22Rv1 (cell line): ENCODE measurements at regions not wholly inside any gene's neighbourhood (a gene's known extent, or its start where the extent isn't known, plus 50 kb on each side); places are given as distances from the start of the nearest gene placed in this dataset.
"Not testable (repeated sequence)": the region's sequence is repeated elsewhere in the genome, so short reads cannot be mapped to it uniquely, and the experiment has no call there.

Source experiments
- H3K27ac ChIP-seq: fragments of 450-650 bp; 2 replicates; pipeline ENCODE4 v1.5.1; 2017
- ZFX ChIP-seq: fragments of 450-650 bp; IDR thresholded peaks from 2 replicates; pipeline ENCODE4 v1.6.1; 2017; ENCODE audit warnings: antibody characterized with exemption, borderline replicate concordance
- TF ChIP-seq, protein P1 (sequence below): fragments of 450-650 bp; IDR thresholded peaks from 2 replicates; pipeline ENCODE4 v1.5.1; 2017; ENCODE audit warnings: mild to moderate bottlenecking

DNA sequence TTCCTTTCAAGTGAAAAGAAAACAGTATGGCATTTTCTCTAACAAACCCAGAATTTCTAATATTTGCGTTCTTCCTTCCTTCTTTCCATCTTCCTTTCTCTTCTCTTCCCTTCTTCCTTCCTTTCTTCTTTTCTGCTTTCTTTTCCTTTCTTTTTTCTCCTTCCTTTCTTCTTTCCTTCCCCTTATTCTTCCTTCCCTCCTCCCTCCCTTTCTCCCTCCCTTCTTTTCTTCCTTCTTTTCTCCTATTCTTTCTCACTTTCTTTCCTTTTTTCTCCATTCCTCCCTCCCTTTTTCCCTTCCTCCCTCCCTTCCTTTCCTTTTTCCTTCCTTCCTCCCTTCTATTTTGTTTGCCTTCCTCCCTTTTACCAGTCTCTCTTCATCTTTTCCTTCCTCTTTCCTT is 194.8 kb downstream of the SHCBP1 start:
- no peak overlapping the region for H3K27ac ChIP-seq
- no peak for TF ChIP-seq ZFX
- TF ChIP-seq, protein P1, sequence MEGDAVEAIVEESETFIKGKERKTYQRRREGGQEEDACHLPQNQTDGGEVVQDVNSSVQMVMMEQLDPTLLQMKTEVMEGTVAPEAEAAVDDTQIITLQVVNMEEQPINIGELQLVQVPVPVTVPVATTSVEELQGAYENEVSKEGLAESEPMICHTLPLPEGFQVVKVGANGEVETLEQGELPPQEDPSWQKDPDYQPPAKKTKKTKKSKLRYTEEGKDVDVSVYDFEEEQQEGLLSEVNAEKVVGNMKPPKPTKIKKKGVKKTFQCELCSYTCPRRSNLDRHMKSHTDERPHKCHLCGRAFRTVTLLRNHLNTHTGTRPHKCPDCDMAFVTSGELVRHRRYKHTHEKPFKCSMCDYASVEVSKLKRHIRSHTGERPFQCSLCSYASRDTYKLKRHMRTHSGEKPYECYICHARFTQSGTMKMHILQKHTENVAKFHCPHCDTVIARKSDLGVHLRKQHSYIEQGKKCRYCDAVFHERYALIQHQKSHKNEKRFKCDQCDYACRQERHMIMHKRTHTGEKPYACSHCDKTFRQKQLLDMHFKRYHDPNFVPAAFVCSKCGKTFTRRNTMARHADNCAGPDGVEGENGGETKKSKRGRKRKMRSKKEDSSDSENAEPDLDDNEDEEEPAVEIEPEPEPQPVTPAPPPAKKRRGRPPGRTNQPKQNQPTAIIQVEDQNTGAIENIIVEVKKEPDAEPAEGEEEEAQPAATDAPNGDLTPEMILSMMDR = no peak

DNA sequence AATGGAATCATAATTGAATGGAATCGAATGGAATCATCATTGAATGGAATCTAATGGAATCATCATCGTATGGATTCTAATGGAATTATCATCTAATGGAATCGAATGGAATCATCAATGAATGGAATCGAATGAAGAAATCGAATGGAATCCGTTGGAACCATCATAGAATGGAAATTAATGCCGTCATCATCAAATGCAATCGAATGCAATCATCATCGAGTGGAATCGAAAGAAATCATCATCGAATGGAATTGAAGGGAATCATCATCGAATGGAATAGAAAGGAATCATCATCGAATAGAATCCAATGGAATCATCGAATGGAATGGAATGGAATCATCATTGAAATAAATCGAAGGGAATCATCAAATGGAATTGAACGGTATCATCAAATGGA is 217.2 kb downstream of the SHCBP1 start:
- H3K27ac ChIP-seq = no peak overlapping the region
- TF ChIP-seq, protein P1 = no peak
- TF ChIP-seq ZFX = no peak

DNA sequence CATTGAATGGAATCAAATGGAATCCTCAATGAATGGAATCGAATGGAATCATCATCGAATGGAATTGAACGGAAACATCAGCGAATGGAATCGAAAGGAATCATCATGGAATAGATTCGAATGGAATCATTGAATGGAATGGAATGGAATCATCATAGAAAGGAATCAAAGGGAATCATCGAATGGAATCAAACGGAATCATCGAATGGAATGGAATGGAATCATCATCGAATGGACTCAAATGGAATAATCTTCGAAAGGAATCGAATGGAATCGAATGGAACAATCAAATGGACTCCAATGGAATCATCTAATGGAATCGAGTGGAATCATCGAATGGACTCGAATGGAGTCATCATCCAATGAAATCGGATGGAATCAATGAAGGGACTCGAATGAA is 222.6 kb downstream of the SHCBP1 start:
- H3K27ac ChIP-seq = not testable (repeated sequence)

DNA sequence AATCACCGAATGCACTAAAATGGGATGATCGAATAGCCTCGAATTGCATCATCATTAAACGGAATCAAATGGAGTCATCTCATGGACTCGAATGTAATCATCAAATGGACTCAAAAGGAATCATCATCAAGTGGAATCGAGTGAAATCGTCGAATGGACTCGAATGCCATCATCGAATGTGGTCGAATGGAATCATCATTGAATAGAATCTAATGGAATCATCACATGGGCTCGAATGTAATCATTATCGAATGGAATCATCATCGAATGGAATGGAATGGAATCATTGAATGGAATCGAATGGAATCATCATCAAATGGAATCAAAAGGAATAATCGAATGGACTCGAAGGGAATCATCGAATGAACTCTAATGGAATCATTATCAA is 224.3 kb downstream of the SHCBP1 start:
- not testable (repeated sequence) for H3K27ac ChIP-seq

DNA sequence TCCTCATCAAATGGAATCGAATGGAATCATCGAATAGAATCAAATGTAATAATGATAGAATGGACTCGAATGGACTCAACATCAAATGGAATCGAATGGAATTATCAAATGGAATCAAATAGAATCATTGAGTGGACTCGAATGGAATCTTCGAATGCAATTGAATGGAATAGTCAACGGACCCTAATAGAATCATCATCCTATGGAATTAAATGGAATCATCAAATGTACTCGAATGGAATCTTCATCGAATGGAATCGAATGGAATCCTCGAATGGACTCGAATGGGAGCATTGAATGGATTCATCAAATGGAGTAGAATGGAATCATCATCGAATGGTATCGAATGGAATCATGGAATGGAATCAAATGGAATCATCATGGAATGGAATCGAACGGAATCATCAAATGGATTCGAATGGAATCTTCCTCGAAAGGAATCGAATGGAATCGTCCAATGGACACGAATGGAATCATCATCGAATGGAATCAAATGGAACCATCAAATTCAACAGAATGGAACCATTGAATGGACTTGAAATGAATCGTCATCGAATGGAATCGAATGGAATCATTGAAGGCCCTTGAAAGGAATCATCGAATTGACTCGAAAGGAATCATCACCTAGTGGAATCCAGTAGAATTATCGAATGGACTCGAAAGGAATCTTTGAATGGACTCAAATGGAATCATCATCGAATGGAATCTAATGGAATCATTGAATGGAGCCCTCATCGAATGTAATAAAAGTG is 224.9 kb downstream of the SHCBP1 start:
- H3K27ac ChIP-seq = not testable (repeated sequence)

- H3K27ac ChIP-seq = not testable (repeated sequence)
Measured at GRCh38 chr16:46395391-46395921, 225.7 kb downstream of the SHCBP1 start.

DNA sequence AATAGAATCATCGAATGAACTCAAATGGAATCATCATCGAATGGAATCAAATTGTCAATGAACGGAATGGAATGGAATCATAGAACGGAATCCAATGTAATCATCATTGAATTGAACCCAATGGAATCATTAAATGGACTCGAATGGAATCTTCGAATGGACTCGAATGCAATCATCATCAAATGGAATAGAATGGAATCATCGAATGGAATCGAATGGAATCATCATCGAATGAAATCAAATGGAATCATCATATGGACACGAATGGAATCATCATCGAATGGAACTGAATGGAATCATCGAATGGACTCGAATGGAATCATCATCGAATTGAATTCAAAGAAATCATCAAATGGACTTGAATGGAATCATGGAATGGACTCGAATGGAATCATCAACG is 226.2 kb downstream of the SHCBP1 start:
- H3K27ac ChIP-seq = not testable (repeated sequence)

DNA sequence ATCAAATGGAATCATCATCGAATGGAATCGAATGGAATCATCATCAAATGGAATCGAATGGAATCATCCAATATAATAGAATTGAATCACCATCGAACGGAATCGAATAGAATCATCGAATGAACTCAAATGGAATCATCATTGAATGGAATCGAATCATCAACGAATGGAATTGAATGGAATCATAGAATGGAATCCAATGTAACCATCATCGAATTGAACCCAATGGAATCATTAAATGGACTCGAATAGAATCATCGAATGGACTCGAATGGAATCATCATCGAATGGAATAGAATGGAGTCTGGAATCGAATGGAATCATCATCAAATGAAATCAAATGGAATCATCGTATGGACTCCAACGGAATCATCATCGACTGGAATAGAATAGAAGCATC is 227.0 kb downstream of the SHCBP1 start:
- not testable (repeated sequence) for H3K27ac ChIP-seq

GRCh38 chr16:46392930-46393722 is 228.1 kb downstream of the SHCBP1 start:
- H3K27ac ChIP-seq = not testable (repeated sequence)

DNA sequence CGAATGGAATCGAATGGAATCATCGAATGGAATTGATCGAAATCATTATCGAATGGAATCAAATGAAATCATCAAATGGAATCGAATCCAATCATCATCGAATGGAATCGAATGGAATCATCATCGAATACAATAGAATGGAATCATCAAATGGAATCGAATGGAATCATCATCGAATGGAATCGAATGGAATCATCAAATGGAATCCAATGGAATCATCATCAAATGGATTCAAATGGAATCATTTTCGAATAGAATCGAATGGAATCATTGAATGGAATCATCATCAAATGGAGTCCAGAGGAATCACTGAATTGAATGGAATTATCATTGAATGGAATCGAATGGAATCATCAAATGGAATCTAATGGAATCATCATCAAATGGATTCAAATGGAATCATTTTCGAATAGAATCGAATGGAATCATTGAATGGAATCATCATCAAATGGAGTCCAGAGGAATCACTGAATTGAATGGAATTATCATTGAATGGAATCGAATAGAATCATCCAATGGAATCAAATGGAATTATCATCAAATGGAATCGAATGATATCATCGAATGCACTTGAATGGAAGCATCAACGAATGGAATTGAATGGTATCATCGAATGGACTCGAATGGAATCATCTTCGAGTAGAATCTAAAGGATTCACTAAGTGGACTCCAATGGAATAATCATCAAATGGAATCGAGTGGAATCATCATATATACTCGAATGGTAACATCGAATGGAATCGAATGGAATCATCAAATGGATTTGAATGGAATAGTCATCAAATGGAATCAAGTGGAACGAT is 230.3 kb downstream of the SHCBP1 start:
- H3K27ac ChIP-seq = not testable (repeated sequence)

DNA sequence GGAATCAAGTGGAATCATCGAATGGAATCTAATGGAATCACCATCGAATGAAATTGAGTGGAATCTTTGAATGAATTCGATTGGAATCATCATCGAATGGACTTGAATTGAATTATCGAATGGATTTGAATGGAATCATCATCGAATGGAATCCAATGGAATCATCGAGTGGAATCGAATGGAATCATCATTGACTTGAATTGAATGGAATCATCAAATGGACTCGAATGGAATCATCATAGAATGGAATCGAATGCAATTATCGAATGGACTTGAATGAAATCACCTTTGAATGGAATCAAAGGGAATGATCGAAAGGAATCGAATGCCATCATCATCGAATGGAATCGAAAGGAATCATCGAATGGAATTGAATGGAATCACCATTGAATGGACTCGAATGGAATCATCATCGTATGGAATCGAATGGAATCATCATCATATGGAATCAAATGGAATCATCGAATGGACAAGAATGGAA is 231.6 kb downstream of the SHCBP1 start:
- not testable (repeated sequence) for H3K27ac ChIP-seq

DNA sequence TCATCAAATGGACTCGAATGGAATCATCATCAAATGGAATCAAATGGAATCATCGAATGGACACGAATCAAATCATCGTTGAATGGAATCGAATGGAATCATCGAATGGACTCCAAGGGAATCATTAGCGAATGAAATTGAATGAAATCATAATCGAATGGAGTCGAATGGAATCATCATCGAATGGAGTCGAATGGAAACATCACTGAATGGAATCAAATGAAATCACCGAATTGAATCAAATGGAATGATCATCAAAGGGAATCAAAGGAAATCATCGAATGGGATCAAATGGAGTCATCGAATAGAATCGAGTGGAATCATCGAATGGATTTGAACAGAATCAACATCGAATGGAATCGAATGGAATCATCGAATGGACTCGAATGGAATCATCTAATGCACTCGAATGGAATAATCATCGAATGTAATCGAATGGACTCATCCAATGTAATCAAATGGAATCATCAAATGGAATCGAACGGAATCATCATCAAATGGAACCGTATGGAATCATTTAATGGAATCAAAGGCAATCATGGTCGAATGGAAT is 232.2 kb downstream of the SHCBP1 start:
- not testable (repeated sequence) for H3K27ac ChIP-seq

DNA sequence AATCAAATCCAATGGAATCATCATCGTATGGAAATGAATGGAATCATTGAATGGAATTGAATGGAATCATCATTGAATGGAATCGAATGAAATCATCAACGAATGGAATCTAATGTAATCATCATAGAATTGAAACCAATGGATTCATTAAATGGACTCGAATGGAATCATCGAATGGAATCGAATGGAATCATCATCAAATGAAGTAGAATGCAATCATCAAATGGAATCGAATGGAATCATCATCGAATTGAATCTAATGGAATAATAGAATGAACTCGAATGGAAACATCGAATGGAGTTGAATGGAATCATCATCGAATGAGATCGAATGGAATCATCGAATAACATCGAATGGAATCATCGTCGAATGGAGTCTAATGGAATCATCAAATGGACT is 232.8 kb downstream of the SHCBP1 start:
- H3K27ac ChIP-seq = not testable (repeated sequence)

DNA sequence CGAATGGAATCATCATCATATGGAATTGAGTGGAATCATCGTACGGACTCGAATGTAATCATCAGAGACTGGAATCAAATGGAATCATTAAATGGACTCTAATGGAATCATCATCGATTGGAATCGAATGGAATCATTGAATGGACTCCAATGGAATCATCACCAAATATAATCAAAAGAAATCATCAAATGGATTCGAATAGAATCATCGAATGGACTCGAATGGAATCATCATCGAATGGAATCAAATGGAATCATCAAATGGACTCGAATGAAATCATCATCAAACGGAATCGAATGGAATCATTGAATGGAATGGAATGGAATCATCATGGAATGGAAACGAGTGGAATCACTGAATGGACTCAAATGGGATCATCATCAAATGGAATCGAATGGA is 233.5 kb downstream of the SHCBP1 start:
- H3K27ac ChIP-seq = not testable (repeated sequence)

GRCh38 chr16:46386805-46387620 is 234.2 kb downstream of the SHCBP1 start:
- H3K27ac ChIP-seq = not testable (repeated sequence)

GRCh38 chr16:46386110-46386771 is 234.9 kb downstream of the SHCBP1 start:
- not testable (repeated sequence) for H3K27ac ChIP-seq
